ENCODE measurements at regions not wholly inside any gene's neighbourhood (a gene's known extent, or its start where the extent isn't known, plus 50 kb on each side); places are given as distances from the start of the nearest gene placed in this dataset.
"Not testable (repeated sequence)": the region's sequence is repeated elsewhere in the genome, so short reads cannot be mapped to it uniquely, and the experiment has no call there.

GRCh38 chr20:5680192-5680591, 69.4 kb upstream of the GPCPD1 start:
- no peaks in the 10 kb centered on the region for H3K4me1 ChIP-seq (ENCODE audit: control insufficient read depth in 2 of 3, insufficient read depth in 2 of 3, low read depth in 1 of 3, low read length in 3 of 3)
- FAIRE-seq, result no peak
- H3K27me3 ChIP-seq (ENCODE audit: control insufficient read depth, insufficient read depth, low read length), result no peaks in the 10 kb centered on the region
- H3K9ac ChIP-seq (ENCODE audit: low read length in 3 of 3), result no peak overlapping the region
- TF ChIP-seq CTCF (IDR thresholded peaks at IDR 0.05; ENCODE audit: borderline replicate concordance, extremely low read depth, insufficient read depth), result no peak
- H3K27ac ChIP-seq (ENCODE audit: low read depth in 2 of 2, low read length in 2 of 2), result no peak overlapping the region
- no peak for DNase-seq
- no peaks in the 10 kb centered on the region for H3K36me3 ChIP-seq (ENCODE audit: control insufficient read depth in 2 of 3, insufficient read depth in 3 of 3, low read length in 3 of 3)
- intact Hi-C loops (cut with DNase I), result no loop called here
- H3K4me3 ChIP-seq (ENCODE audit: low read length in 3 of 3), result no peak overlapping the region
- H3K9me3 ChIP-seq (ENCODE audit: control insufficient read depth in 2 of 3, insufficient read depth in 1 of 3, low read length in 3 of 3), result no peaks in the 10 kb centered on the region

- H3K27ac ChIP-seq (ENCODE audit: low read depth in 2 of 2, low read length in 2 of 2), result no peak overlapping the region
- H3K36me3 ChIP-seq (ENCODE audit: control insufficient read depth in 2 of 3, insufficient read depth in 3 of 3, low read length in 3 of 3), result no peaks in the 10 kb centered on the region
- H3K27me3 ChIP-seq (ENCODE audit: control insufficient read depth, insufficient read depth, low read length), result no peaks in the 10 kb centered on the region
- intact Hi-C loops (cut with DNase I), result no loop called here
- no peak for TF ChIP-seq CTCF (IDR thresholded peaks at IDR 0.05; ENCODE audit: borderline replicate concordance, extremely low read depth, insufficient read depth)
- H3K4me3 ChIP-seq (ENCODE audit: low read length in 3 of 3), result no peak overlapping the region
- no peaks in the 10 kb centered on the region for H3K4me1 ChIP-seq (ENCODE audit: control insufficient read depth in 2 of 3, insufficient read depth in 2 of 3, low read depth in 1 of 3, low read length in 3 of 3)
- no peak overlapping the region for H3K9ac ChIP-seq (ENCODE audit: low read length in 3 of 3)
- H3K9me3 ChIP-seq (ENCODE audit: control insufficient read depth in 2 of 3, insufficient read depth in 1 of 3, low read length in 3 of 3), result no peaks in the 10 kb centered on the region
- FAIRE-seq (no peak), DNase-seq (no peak)
Observed at GRCh38 chr20:5678777-5679176, 68.0 kb upstream of the GPCPD1 start.

- H3K9me3 ChIP-seq (ENCODE audit: control insufficient read depth in 2 of 3, insufficient read depth in 1 of 3, low read length in 3 of 3); intact Hi-C loops (cut with DNase I); H3K4me3 ChIP-seq (ENCODE audit: low read length in 3 of 3); H3K36me3 ChIP-seq (ENCODE audit: control insufficient read depth in 2 of 3, insufficient read depth in 3 of 3, low read length in 3 of 3); H3K4me1 ChIP-seq (ENCODE audit: control insufficient read depth in 2 of 3, insufficient read depth in 2 of 3, low read depth in 1 of 3, low read length in 3 of 3); DNase-seq; H3K27ac ChIP-seq (ENCODE audit: low read depth in 2 of 2, low read length in 2 of 2); H3K9ac ChIP-seq (ENCODE audit: low read length in 3 of 3); H3K27me3 ChIP-seq (ENCODE audit: control insufficient read depth, insufficient read depth, low read length); FAIRE-seq: not testable (repeated sequence)
Observed at GRCh38 chr20:5677944-5678343, 67.1 kb upstream of the GPCPD1 start.

- no peak for DNase-seq
- no peak overlapping the region for H3K27ac ChIP-seq (ENCODE audit: low read depth in 2 of 2, low read length in 2 of 2)
- H3K36me3 ChIP-seq (ENCODE audit: control insufficient read depth in 2 of 3, insufficient read depth in 3 of 3, low read length in 3 of 3), result no peaks in the 10 kb centered on the region
- no peak for FAIRE-seq
- intact Hi-C loops (cut with DNase I), result no loop called here
- H3K9me3 ChIP-seq (ENCODE audit: control insufficient read depth in 2 of 3, insufficient read depth in 1 of 3, low read length in 3 of 3), result no peaks in the 10 kb centered on the region
- no peak overlapping the region for H3K9ac ChIP-seq (ENCODE audit: low read length in 3 of 3)
- no peak overlapping the region for H3K4me3 ChIP-seq (ENCODE audit: low read length in 3 of 3)
- no peaks in the 10 kb centered on the region for H3K4me1 ChIP-seq (ENCODE audit: control insufficient read depth in 2 of 3, insufficient read depth in 2 of 3, low read depth in 1 of 3, low read length in 3 of 3)
- TF ChIP-seq CTCF (IDR thresholded peaks at IDR 0.05; ENCODE audit: borderline replicate concordance, extremely low read depth, insufficient read depth), result no peak
- no peaks in the 10 kb centered on the region for H3K27me3 ChIP-seq (ENCODE audit: control insufficient read depth, insufficient read depth, low read length)
Observed at GRCh38 chr20:5677389-5677788, 66.6 kb upstream of the GPCPD1 start.
